GM12878 (cell line): ENCODE measurements at regions not wholly inside any gene's neighbourhood (a gene's known extent, or its start where the extent isn't known, plus 50 kb on each side); places are given as distances from the start of the nearest gene placed in this dataset.

Experiments
- ATAC-seq: fragments of 200-7000 bp; cut with Tn5 transposase; 3 replicates; pipeline ENCODE4 v1.9.1; 2020; ENCODE audit warnings: mild to moderate bottlenecking, moderate library complexity
- BruUV-seq: library from RNA; stranded (reverse); fragments of 400-500 nt; replicated peaks from 2 replicates; lab custom pipeline; 2021; lab: Mats Ljungman, UMichigan
- CTCF ChIA-PET: fragments of 300-600 bp; sonication (Branson Sonifier 250); formaldehyde crosslinking; extraction: SDS; loops from one replicate; lab custom pipeline; 2021; ENCODE audit warnings: inconsistent platforms; lab: Yijun Ruan, JAX
- POLR2A ChIA-PET: fragments of 350-600 bp; formaldehyde crosslinking; extraction: SDS; loops from one replicate; lab custom pipeline; 2021; ENCODE audit warnings: inconsistent platforms; lab: Charles Lee
- RAD21 ChIA-PET: fragments of 300-600 bp; sonication (Branson Sonifier 250); formaldehyde crosslinking; loops from one replicate; lab custom pipeline; 2023; ENCODE audit warnings: antibody characterized with exemption; ENCODE audit not compliant: unreplicated experiment; lab: Charles Lee
- SMC1A ChIA-PET: fragments of 300-600 bp; sonication (Branson Sonifier 250); formaldehyde crosslinking; loops from one replicate; lab custom pipeline; 2023; ENCODE audit not compliant: unreplicated experiment, uncharacterized antibody; lab: Charles Lee
- DNase-seq: peaks from one replicate; pipeline ENCODE4 v3.0.0-alpha.2; 2011; ENCODE audit warnings: low read depth, low spot score
- FAIRE-seq: peaks from 3 replicates; lab custom pipeline; 2011; peaks lifted over from hg19 to GRCh38; lab: Jason Lieb, UNC
- H2AFZ ChIP-seq: 2 replicates; pipeline ENCODE4 v1.6.0; 2011; ENCODE audit warnings: low read depth, low read length, control low read depth; ENCODE audit not compliant: control insufficient read depth
- H3K27ac ChIP-seq: 2 replicates; pipeline ENCODE4 v1.5.1; 2011; ENCODE audit warnings: control low read depth; ENCODE audit not compliant: control insufficient read depth, insufficient read depth
- H3K27me3 ChIP-seq, 2 experiments: replicated peaks in 1 of 2; 2 replicates each; pipeline versions ENCODE4 v1.6.0 to v1.6.1; 2011; ENCODE audit warnings: low read length in 1 of 2; ENCODE audit not compliant: control insufficient read depth in 2 of 2, insufficient read depth in 2 of 2
- H3K36me3 ChIP-seq, 2 experiments: 2 replicates each; pipeline ENCODE4 v1.5.1; 2011; ENCODE audit warnings: low read length in 1 of 2; ENCODE audit not compliant: control insufficient read depth in 2 of 2, insufficient read depth in 2 of 2
- H3K4me1 ChIP-seq: 2 replicates; pipeline ENCODE4 v1.6.1; 2011; ENCODE audit warnings: mild to moderate bottlenecking, low read length, moderate library complexity, mixed read lengths; ENCODE audit not compliant: control insufficient read depth, insufficient read depth
- H3K4me2 ChIP-seq: 2 replicates; pipeline ENCODE4 v1.6.0; 2011; ENCODE audit warnings: control low read depth; ENCODE audit not compliant: control insufficient read depth, insufficient read depth
- H3K4me3 ChIP-seq: fragments of 200-600 bp; sonication (generic); 2 replicates; pipeline ENCODE4 v1.5.1; 2016
- H3K79me2 ChIP-seq: 2 replicates; pipeline ENCODE4 v1.6.0; 2011; ENCODE audit warnings: low read length; ENCODE audit not compliant: control insufficient read depth, insufficient read depth
- H3K9ac ChIP-seq: 2 replicates; pipeline ENCODE4 v1.8.0; 2011; ENCODE audit warnings: low read length, control low read depth, mixed read lengths; ENCODE audit not compliant: control insufficient read depth, insufficient read depth
- H3K9me3 ChIP-seq: replicated peaks from 3 replicates; pipeline ENCODE4 v1.5.1; 2011; ENCODE audit warnings: mild to moderate bottlenecking, low read length; ENCODE audit not compliant: control insufficient read depth, insufficient read depth
- H4K20me1 ChIP-seq: 2 replicates; pipeline ENCODE4 v1.6.0; 2011; ENCODE audit not compliant: control insufficient read depth, insufficient read depth
- ATF7 ChIP-seq: fragments of 450-650 bp; IDR thresholded peaks from 2 replicates; pipeline ENCODE4 v1.6.1; 2016; ENCODE audit warnings: low read depth, mild to moderate bottlenecking
- BHLHE40 ChIP-seq, 2 experiments: fragments of 450-650 bp in 1 of 2; IDR thresholded peaks; 2 replicates each; pipeline ENCODE4 v1.6.1; 2011 to 2017; ENCODE audit warnings: low read depth in 2 of 2, borderline replicate concordance in 1 of 2, improper control_type of control experiment in 1 of 2, low read length in 1 of 2, mild to moderate bottlenecking in 1 of 2
- CBX3 ChIP-seq: fragments of 200-600 bp; sonication (generic); IDR thresholded peaks from 2 replicates; pipeline ENCODE4 v1.6.1; 2016; ENCODE audit warnings: low read depth, borderline replicate concordance
- CHD4 ChIP-seq: fragments of 200-600 bp; sonication (generic); IDR thresholded peaks from 2 replicates; pipeline ENCODE4 v1.6.1; 2016; ENCODE audit warnings: mild to moderate bottlenecking
- IRF3 ChIP-seq: fragments of 450-650 bp; IDR thresholded peaks from 2 replicates; pipeline ENCODE4 v1.6.1; 2014; ENCODE audit warnings: mild to moderate bottlenecking
- NFIC ChIP-seq: IDR thresholded peaks from 2 replicates; pipeline ENCODE4 v1.6.1; 2012; ENCODE audit warnings: low read depth, mild to moderate bottlenecking, inconsistent platforms, low read length, moderate library complexity
- NKRF ChIP-seq: fragments of 450-650 bp; conservative IDR thresholded peaks from 2 replicates; pipeline ENCODE4 v1.6.1; 2017; ENCODE audit warnings: mild to moderate bottlenecking, moderate library complexity
- PML ChIP-seq: IDR thresholded peaks from 2 replicates; pipeline ENCODE4 v1.6.1; 2012; ENCODE audit warnings: low read length, inconsistent platforms
- RELA ChIP-seq: fragments of 450-650 bp; IDR thresholded peaks from 2 replicates; pipeline ENCODE4 v1.8.0; 2014; ENCODE audit warnings: borderline replicate concordance; ENCODE audit not compliant: partially characterized antibody
- RUNX3 ChIP-seq: IDR thresholded peaks from 2 replicates; pipeline ENCODE4 v1.6.1; 2012; ENCODE audit warnings: low read length, inconsistent platforms
- SIX5 ChIP-seq: IDR thresholded peaks from 2 replicates; pipeline ENCODE4 v1.6.1; 2011; ENCODE audit warnings: mild to moderate bottlenecking, low read depth, low read length, moderate library complexity; ENCODE audit not compliant: severe bottlenecking
- SMAD5 ChIP-seq: IDR thresholded peaks from 2 replicates; pipeline ENCODE4 v1.6.1; 2016; ENCODE audit warnings: antibody characterized with exemption, low read depth
- SUPT20H ChIP-seq: IDR thresholded peaks from 2 replicates; pipeline ENCODE4 v1.6.1; 2011; ENCODE audit warnings: low read depth, mild to moderate bottlenecking, low read length, moderate library complexity, borderline replicate concordance; ENCODE audit not compliant: control insufficient read depth
- YBX1 ChIP-seq: fragments of 450-650 bp; IDR thresholded peaks from 2 replicates; pipeline ENCODE4 v1.6.1; 2016; ENCODE audit warnings: antibody characterized with exemption
- YY1 ChIP-seq: IDR thresholded peaks from 2 replicates; pipeline ENCODE4 v1.6.1; 2011; ENCODE audit warnings: low read depth, mild to moderate bottlenecking, low read length
- ZBED1 ChIP-seq: IDR thresholded peaks from 2 replicates; pipeline ENCODE4 v1.6.1; 2016; ENCODE audit warnings: borderline replicate concordance
- ZBTB4 ChIP-seq: fragments of 450-650 bp; formaldehyde crosslinking; IDR thresholded peaks from 2 replicates; pipeline ENCODE4 v1.4.0; 2022; ENCODE audit warnings: mild to moderate bottlenecking, moderate library complexity
- ZSCAN29 ChIP-seq: fragments of 450-650 bp; IDR thresholded peaks from 2 replicates; pipeline ENCODE4 v1.6.1; 2017; ENCODE audit warnings: mild to moderate bottlenecking, moderate library complexity
- WGBS: methylation state at CpG from one replicate; pipeline ENCODE4 v1.1.6; 2016; ENCODE audit warnings: low lambda C conversion rate; ENCODE audit not compliant: insufficient replicate concordance, insufficient coverage; ENCODE audit errors: missing lambda C conversion rate; 5-methylcytosine and 5-hydroxymethylcytosine counted together
- in situ Hi-C: fragments of 300-500 bp; cut with MboI; formaldehyde crosslinking; loops from 9 replicates; pipeline ENCODE4 v1.14.3; 2018; ENCODE audit warnings: mixed read lengths
- intact Hi-C: fragments of 100-400 bp; cut with micrococcal nuclease; formaldehyde crosslinking; loops from one replicate; pipeline ENCODE4 v1.14.2; 2022; ENCODE audit not compliant: unreplicated experiment
- TF ChIP-seq, protein P1 (sequence below): fragments of 450-650 bp; IDR thresholded peaks from 2 replicates; pipeline ENCODE4 v1.6.1; 2016; ENCODE audit warnings: mild to moderate bottlenecking
- TF ChIP-seq, protein P2 (sequence below): IDR thresholded peaks from 2 replicates; pipeline ENCODE4 v1.6.1; 2012; ENCODE audit warnings: low read depth, low read length, improper control_type of control experiment

DNA sequence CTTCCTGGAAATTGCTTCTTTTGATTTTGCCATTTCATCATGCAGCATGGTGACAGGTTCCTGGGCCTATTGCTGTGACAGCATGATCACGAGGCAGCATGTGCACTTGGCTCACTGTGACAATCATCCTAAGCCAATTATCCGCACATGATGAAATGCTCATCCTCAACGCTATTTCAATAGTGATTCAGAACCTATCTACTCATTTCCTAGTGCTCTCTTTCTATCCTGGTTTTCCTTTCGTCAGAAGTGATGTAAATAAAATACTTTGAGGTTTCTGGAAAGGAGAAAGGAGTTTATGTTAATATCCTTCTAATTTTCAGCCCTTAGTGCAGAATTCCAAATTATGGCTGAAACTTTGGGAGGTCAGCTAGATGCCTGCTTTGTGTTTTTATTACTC lies 110.6 kb upstream of the ADAMTS5 start:
- DNase-seq: no peak
- ATAC-seq: no peak
- ChIA-PET RAD21 (no interaction called here), SMC1A (no interaction called here), POLR2A (no interaction called here), CTCF (no interaction called here)
- H3K4me2 ChIP-seq: no peak overlapping the region
- no peaks in the 10 kb centered on the region for H3K27me3 ChIP-seq
- FAIRE-seq: no peak
- H3K79me2 ChIP-seq: no peaks in the 10 kb centered on the region
- no peak overlapping the region for H3K4me3 ChIP-seq
- no peak overlapping the region for H3K27ac ChIP-seq
- in situ Hi-C loops: no loop called here
- TF ChIP-seq CBX3 (no peak), SUPT20H (no peak), NKRF (no peak), YY1 (no peak), RUNX3 (no peak), PML (no peak), RELA (no peak), SIX5 (no peak), BHLHE40 (IDR thresholded peaks at IDR 0.05; ENCODE audit: borderline replicate concordance in 1 of 2, low read depth in 2 of 2, low read length in 1 of 2) (no peak), ATF7 (no peak), CHD4 (no peak), ZBED1 (no peak), IRF3 (no peak), ZSCAN29 (no peak), ZBTB4 (CRISPR knock-in tag) (no peak), YBX1 (no peak), SMAD5 (no peak), NFIC (no peak)
- TF ChIP-seq, protein P1, sequence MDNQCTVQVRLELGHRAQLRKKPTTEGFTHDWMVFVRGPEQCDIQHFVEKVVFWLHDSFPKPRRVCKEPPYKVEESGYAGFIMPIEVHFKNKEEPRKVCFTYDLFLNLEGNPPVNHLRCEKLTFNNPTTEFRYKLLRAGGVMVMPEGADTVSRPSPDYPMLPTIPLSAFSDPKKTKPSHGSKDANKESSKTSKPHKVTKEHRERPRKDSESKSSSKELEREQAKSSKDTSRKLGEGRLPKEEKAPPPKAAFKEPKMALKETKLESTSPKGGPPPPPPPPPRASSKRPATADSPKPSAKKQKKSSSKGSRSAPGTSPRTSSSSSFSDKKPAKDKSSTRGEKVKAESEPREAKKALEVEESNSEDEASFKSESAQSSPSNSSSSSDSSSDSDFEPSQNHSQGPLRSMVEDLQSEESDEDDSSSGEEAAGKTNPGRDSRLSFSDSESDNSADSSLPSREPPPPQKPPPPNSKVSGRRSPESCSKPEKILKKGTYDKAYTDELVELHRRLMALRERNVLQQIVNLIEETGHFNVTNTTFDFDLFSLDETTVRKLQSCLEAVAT: no peak
- TF ChIP-seq, protein P2, sequence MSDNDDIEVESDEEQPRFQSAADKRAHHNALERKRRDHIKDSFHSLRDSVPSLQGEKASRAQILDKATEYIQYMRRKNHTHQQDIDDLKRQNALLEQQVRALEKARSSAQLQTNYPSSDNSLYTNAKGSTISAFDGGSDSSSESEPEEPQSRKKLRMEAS: no peak
- 39% methylated on average over 4 of the region's 4 CpGs for WGBS
- no peaks in the 10 kb centered on the region for H3K36me3 ChIP-seq
- H3K9ac ChIP-seq: no peak overlapping the region
- intact Hi-C loops: no loop called here
- H3K9me3 ChIP-seq: no peaks in the 10 kb centered on the region
- no peaks in the 10 kb centered on the region for H3K4me1 ChIP-seq
- BruUV-seq: no TSS peak
- no peaks in the 10 kb centered on the region for H4K20me1 ChIP-seq
- no peak overlapping the region for H2AFZ ChIP-seq
